Prostate gland (tissue), 2 donors: ENCODE measurements at regions not wholly inside any gene's neighbourhood (a gene's known extent, or its start where the extent isn't known, plus 50 kb on each side); places are given as distances from the start of the nearest gene placed in this dataset.

ENCODE experiments used
- DNase-seq: peaks from one replicate; pipeline ENCODE4 v3.0.0-alpha.2; 2019; ENCODE audit warnings: low spot score
- H3K27ac ChIP-seq, 2 donors: fragments of 200-600 bp; sonication (generic); 2 replicates each; pipeline ENCODE4 v1.5.1; 2017 to 2019
- H3K27me3 ChIP-seq: fragments of 200-600 bp; sonication (generic); replicated peaks from 2 replicates; pipeline ENCODE4 v1.5.1; 2019; ENCODE audit not compliant: insufficient read depth
- H3K36me3 ChIP-seq, 2 donors: fragments of 200-600 bp; sonication (generic); 1 replicate in 1 of 2; 2 replicates in 1 of 2; pipeline versions ENCODE4 v1.5.1 to v1.8.1; 2017 to 2019
- H3K4me1 ChIP-seq: fragments of 200-600 bp; sonication (generic); replicated peaks from 2 replicates; pipeline ENCODE4 v1.5.1; 2019
- H3K4me3 ChIP-seq, 2 donors: fragments of 200-600 bp; sonication (generic); 2 replicates each; pipeline ENCODE4 v1.5.1; 2017 to 2019
- H3K9me3 ChIP-seq: fragments of 200-600 bp; sonication (generic); 2 replicates; pipeline ENCODE4 v1.5.1; 2017
- POLR2A ChIP-seq: fragments of 450-650 bp; IDR thresholded peaks from one replicate; pipeline ENCODE4 v1.6.1; 2016; ENCODE audit warnings: antibody characterized with exemption, mild to moderate bottlenecking
- POLR2AphosphoS5 ChIP-seq: sonication (generic); formaldehyde crosslinking; IDR thresholded peaks from one replicate; pipeline ENCODE4 v1.6.1; 2017; ENCODE audit warnings: antibody characterized with exemption
- WGBS: methylation state at CpG from one replicate; pipeline ENCODE4 v1.1.5; 2018; 5-methylcytosine and 5-hydroxymethylcytosine counted together
- intact Hi-C: fragments of 100-400 bp; cut with DNase I; formaldehyde crosslinking; loops from one replicate; pipeline ENCODE4 v1.14.2; 2022
- TF ChIP-seq, protein P1 (sequence below), 4 experiments: fragments of 200-600 bp in 2 of 4; fragments of 450-650 bp in 2 of 4; sonication (generic) in 2 of 4; IDR thresholded peaks; 1 replicate in 3 of 4; 2 replicates in 1 of 4; pipeline ENCODE4 v1.5.1; 2016 to 2019; ENCODE audit warnings: antibody characterized with exemption in 4 of 4, mild to moderate bottlenecking in 2 of 4, moderate library complexity in 2 of 4

- no peaks in the 10 kb centered on the region for H3K4me1 ChIP-seq
- H3K4me3 ChIP-seq: no peak overlapping the region
- DNase-seq: no peak
- intact Hi-C loops: no loop called here
- 94% methylated on average over 3 of the region's 3 CpGs for WGBS
- H3K36me3 ChIP-seq: no peaks in the 10 kb centered on the region
- H3K27me3 ChIP-seq: no peaks in the 10 kb centered on the region
- no peak overlapping the region for H3K27ac ChIP-seq
- no peak for TF ChIP-seq POLR2AphosphoS5
- no peak for TF ChIP-seq POLR2A
- TF ChIP-seq, protein P1, sequence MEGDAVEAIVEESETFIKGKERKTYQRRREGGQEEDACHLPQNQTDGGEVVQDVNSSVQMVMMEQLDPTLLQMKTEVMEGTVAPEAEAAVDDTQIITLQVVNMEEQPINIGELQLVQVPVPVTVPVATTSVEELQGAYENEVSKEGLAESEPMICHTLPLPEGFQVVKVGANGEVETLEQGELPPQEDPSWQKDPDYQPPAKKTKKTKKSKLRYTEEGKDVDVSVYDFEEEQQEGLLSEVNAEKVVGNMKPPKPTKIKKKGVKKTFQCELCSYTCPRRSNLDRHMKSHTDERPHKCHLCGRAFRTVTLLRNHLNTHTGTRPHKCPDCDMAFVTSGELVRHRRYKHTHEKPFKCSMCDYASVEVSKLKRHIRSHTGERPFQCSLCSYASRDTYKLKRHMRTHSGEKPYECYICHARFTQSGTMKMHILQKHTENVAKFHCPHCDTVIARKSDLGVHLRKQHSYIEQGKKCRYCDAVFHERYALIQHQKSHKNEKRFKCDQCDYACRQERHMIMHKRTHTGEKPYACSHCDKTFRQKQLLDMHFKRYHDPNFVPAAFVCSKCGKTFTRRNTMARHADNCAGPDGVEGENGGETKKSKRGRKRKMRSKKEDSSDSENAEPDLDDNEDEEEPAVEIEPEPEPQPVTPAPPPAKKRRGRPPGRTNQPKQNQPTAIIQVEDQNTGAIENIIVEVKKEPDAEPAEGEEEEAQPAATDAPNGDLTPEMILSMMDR (IDR thresholded peaks at IDR 0.05): no peak
- no peaks in the 10 kb centered on the region for H3K9me3 ChIP-seq
Observed at GRCh38 chr16:86673956-86674453, 95.7 kb downstream of the FOXL1 start.

- H3K4me1 ChIP-seq: no peaks in the 10 kb centered on the region
- intact Hi-C loops: no loop called here
- no peaks in the 10 kb centered on the region for H3K36me3 ChIP-seq
- TF ChIP-seq POLR2AphosphoS5 (no peak), POLR2A (no peak)
- TF ChIP-seq, protein P1 (IDR thresholded peaks at IDR 0.05): no peak
- peaks cover 2% of the 10 kb centered on the region for H3K27me3 ChIP-seq
- no peak overlapping the region for H3K27ac ChIP-seq
- WGBS: 84% methylated on average over 4 of the region's 4 CpGs
- H3K4me3 ChIP-seq: no peak overlapping the region
- no peaks in the 10 kb centered on the region for H3K9me3 ChIP-seq
- no peak for DNase-seq
Observed at GRCh38 chr16:86676254-86676670, 97.9 kb downstream of the FOXL1 start.

DNA sequence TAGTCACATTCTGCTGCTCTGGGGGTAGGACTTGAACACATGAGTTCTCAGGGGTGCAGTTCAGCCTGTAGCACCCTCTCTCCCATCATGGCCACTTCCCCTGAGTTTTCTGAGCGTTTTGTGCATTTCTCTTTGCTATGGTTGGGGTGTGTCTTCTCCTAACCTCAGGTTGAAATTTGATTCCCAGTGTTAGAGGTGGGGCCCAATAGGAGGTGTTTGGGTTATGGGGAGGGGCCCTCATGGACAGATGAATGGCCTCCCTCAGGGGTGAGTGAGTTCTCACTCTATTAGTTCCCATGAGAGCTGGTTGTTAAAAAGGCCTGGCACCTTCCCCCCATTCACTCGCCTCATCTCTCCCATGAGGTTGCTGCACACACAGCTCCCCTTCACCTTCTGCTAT is 101.1 kb downstream of the FOXL1 start:
- H3K27ac ChIP-seq: no peak overlapping the region
- TF ChIP-seq, protein P1 (IDR thresholded peaks at IDR 0.05): no peak
- TF ChIP-seq POLR2A: no peak
- no peak for TF ChIP-seq POLR2AphosphoS5
- no peaks in the 10 kb centered on the region for H3K9me3 ChIP-seq
- intact Hi-C loops: no loop called here
- H3K27me3 ChIP-seq: peaks cover 5% of the 10 kb centered on the region
- DNase-seq: no peak
- H3K4me1 ChIP-seq: no peaks in the 10 kb centered on the region
- WGBS: 84% methylated on average over 2 of the region's 2 CpGs
- no peak overlapping the region for H3K4me3 ChIP-seq
- H3K36me3 ChIP-seq: no peaks in the 10 kb centered on the region

DNA sequence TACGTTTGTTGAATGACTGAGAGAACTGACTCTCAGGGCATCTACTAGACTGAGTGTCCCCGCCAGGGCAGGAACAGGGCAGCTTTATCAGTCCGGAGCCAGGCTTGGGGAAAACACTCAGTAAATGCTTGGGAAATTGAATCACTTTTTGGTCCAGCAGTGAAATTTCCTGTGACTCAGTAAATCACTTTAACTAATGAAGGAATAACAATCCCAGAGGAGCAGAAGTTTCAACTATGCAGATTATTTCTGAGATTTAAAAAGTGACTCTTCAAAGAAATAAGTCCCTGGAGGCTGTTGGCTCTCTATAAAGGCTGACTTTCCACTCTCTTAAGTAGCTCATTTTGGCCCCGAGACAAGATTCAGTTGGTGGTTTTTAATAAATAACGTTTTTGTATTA is 101.8 kb downstream of the FOXL1 start:
- H3K27me3 ChIP-seq: peaks cover 5% of the 10 kb centered on the region

DNA sequence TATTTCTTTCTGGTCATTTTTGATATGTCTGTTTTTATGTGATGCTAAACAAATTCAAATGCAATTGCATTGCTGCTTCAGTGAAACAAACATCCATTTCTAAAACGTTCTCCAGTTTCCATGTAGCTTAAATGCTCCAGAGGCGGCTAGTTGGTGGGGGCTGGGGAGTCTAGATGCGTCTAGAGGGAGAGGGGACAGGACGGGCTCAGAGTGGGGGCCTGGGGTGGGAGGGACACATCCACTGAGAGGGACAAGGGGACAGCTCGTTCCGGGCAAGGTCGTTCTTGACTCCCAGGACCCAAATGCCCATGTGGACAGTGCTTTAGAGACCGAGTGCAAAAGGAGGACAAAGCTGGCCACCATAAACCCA is 102.3 kb downstream of the FOXL1 start:
- H3K27ac ChIP-seq: no peak overlapping the region
- no peaks in the 10 kb centered on the region for H3K9me3 ChIP-seq
- 54% methylated on average over 8 of the region's 8 CpGs for WGBS
- no peak overlapping the region for H3K4me3 ChIP-seq
- TF ChIP-seq, protein P1 (IDR thresholded peaks at IDR 0.05): no peak
- TF ChIP-seq POLR2AphosphoS5 (no peak), POLR2A (no peak)
- no peaks in the 10 kb centered on the region for H3K4me1 ChIP-seq
- peaks cover 5% of the 10 kb centered on the region for H3K27me3 ChIP-seq
- no peaks in the 10 kb centered on the region for H3K36me3 ChIP-seq
- intact Hi-C loops: no loop called here
- no peak for DNase-seq

More for the DNA sequence above, 101.8 kb downstream of the FOXL1 start:
- DNase-seq: no peak
- no peaks in the 10 kb centered on the region for H3K9me3 ChIP-seq
- no peak overlapping the region for H3K27ac ChIP-seq
- no peaks in the 10 kb centered on the region for H3K36me3 ChIP-seq
- intact Hi-C loops: no loop called here
- H3K4me3 ChIP-seq: no peak overlapping the region
- TF ChIP-seq POLR2A (no peak), POLR2AphosphoS5 (no peak)
- TF ChIP-seq, protein P1 (IDR thresholded peaks at IDR 0.05): no peak
- WGBS: 31% methylated on average over 5 of the region's 5 CpGs
- H3K4me1 ChIP-seq: no peaks in the 10 kb centered on the region
